GM19452 (cell line): ENCODE measurements at regions not wholly inside any gene's neighbourhood (a gene's known extent, or its start where the extent isn't known, plus 50 kb on each side); places are given as distances from the start of the nearest gene placed in this dataset.

Source experiments
- ATAC-seq: cut with Tn5 transposase; IDR thresholded peaks from one replicate; pipeline ENCODE4 v1.9.1; 2021; ENCODE audit not compliant: unreplicated experiment

DNA sequence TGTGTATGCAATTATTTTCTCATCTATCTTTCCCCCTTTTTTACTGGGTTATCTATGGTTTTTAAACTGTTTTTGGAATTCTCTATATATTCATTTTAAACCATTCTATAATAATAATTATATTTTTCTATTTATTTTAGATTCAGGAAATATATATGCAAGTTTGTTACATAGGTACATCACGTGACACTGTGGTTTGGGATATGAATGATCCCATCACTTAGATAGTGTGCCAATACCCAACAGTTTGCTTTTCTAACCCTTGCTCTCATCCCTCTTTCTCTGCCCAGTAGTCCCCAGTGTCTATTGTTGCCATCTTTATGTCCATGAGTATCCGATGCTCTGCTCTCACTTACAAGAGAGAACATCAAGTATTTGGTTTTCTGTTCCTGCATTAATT, 65.8 kb upstream of the SPHKAP start:
- ATAC-seq: no peak

DNA sequence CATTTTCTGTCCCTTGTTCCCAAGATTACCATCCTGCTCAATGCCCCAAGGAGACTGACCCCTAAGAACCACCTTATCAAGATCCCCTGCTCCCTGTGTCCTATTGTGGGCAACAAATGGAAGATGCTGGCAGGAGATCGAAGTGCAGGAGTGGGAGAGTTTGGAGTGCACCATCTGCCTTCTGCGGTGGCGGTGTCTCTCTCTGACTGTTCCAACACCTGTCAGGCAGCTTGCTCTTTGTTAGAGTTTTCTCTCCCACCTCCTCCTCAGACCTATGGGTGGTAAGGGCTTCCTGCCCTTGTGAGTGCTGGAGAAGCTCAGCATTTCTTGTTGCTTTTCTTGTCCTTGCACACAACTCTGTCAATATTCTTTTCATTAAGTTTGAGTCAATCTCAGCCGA, 64.1 kb upstream of the SPHKAP start:
- no peak for ATAC-seq

DNA sequence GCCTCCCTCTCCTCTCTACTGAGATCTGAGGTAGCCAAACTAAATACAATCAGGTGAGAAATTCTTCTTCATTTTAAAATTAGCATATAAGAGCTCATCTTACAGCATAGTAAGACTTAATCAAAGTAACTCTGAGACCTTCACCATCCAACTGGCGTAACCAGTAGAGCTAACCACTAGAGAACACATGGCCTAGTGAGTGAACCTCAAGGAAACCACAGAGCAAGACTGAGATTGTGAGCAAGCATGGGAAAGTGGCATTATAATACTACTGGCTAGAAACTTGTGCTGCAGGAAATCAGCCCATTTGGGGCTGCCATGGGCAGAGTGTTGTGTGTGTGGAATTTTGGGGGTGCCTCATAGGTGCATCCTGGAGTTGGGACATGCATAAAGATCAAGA, 61.1 kb upstream of the SPHKAP start:
- ATAC-seq: no peak

DNA sequence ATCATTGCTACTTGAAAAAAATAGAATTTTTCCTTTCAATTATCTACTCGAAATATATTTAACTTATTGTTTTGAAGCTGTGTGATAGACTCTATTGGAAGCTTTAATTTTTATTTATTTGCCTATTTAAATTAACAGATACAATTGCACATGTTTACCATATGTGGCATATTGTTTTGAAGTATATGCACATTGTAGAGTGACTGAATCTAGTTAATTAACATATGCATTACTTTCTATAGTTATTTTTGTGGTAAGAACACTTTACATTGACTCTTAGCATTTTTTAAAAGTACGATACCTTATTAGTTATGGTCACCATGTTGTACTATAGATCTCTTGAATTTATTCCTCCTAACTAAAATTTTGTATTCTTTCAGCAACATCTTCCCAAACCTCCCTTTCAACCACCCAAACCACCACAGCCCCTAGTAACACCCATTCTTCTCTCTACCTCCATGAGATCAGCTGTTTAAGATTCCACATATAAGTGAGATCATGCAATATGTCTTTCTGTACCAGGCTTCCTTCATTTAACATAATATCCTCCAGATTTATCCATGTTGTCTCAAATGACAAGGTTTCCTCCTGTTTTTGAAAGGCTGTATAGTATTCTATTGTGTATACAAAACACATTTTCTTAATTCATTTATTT, 58.5 kb upstream of the SPHKAP start:
- no peak for ATAC-seq

DNA sequence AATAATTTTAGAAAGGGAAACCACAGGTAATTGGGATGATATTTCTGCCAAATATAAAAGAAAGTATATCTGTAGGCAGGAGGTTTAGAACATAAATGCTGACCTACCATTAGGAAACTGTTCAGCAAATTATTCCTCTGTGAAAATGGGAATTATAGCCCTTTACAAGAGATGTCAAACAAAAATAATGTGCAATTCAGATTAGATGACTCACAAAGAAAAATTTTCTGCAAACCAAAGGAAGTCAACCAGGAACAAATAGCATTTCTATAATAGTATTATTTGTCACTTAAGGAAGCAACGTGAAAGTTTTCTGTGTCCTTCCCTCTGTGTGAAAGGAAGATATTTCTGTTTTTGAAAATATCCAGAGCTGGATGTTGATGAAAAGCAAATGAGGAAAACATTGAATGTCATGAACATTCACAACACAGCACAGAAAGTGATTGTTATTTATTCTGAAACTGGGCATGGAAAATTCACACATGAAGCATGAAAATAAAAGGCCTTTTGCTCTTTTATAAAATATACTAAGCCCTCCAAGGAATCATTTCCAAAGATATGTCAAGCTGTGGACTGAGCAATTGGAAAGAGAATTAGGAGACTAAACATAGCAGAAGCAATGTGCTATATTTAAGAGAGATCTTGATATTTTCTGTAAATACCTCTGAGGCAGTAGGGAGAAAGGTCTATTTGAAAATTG, 57.9 kb upstream of the SPHKAP start:
- ATAC-seq: no peak
